ENCODE measurements at regions not wholly inside any gene's neighbourhood (a gene's known extent, or its start where the extent isn't known, plus 50 kb on each side); places are given as distances from the start of the nearest gene placed in this dataset.

- TF ChIP-seq POLR2AphosphoS5 (IDR thresholded peaks at IDR 0.05) (no peak), POLR2A (IDR thresholded peaks at IDR 0.05) (no peak), EP300 (IDR thresholded peaks at IDR 0.05) (no peak)
- TF ChIP-seq, protein P1, sequence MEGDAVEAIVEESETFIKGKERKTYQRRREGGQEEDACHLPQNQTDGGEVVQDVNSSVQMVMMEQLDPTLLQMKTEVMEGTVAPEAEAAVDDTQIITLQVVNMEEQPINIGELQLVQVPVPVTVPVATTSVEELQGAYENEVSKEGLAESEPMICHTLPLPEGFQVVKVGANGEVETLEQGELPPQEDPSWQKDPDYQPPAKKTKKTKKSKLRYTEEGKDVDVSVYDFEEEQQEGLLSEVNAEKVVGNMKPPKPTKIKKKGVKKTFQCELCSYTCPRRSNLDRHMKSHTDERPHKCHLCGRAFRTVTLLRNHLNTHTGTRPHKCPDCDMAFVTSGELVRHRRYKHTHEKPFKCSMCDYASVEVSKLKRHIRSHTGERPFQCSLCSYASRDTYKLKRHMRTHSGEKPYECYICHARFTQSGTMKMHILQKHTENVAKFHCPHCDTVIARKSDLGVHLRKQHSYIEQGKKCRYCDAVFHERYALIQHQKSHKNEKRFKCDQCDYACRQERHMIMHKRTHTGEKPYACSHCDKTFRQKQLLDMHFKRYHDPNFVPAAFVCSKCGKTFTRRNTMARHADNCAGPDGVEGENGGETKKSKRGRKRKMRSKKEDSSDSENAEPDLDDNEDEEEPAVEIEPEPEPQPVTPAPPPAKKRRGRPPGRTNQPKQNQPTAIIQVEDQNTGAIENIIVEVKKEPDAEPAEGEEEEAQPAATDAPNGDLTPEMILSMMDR (IDR thresholded peaks at IDR 0.05) = no peak
These were observed 397.6 kb downstream of the LIG4 start for GRCh38 chr13:107817647-107818287.
